Astrocyte of the hippocampus (primary cell): ENCODE measurements at regions not wholly inside any gene's neighbourhood (a gene's known extent, or its start where the extent isn't known, plus 50 kb on each side); places are given as distances from the start of the nearest gene placed in this dataset.
"Not testable (repeated sequence)": the region's sequence is repeated elsewhere in the genome, so short reads cannot be mapped to it uniquely, and the experiment has no call there.

ENCODE experiments used
- DNase-seq: peaks from one replicate; pipeline ENCODE4 v3.0.0; 2011; ENCODE audit warnings: low read depth, low spot score

DNA sequence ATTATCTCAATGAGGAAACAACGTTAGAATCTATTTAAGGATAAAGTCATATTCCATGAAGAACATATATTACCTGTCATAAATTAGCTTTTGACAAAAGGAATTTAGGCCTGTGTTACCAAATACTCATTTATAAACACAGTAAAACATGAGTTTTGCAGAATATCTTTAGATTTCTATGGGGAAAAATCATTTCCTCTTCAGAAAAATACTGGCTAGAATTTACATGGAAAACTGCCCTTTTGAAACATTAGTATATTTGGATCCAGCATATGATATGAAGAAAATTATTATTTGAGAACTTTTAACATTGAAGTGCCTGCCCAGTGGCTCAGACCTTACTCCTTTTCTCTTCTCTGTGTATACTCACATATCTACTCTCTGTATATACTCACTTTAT is 131.4 kb upstream of the NEIL3 start:
- no peak for DNase-seq

DNA sequence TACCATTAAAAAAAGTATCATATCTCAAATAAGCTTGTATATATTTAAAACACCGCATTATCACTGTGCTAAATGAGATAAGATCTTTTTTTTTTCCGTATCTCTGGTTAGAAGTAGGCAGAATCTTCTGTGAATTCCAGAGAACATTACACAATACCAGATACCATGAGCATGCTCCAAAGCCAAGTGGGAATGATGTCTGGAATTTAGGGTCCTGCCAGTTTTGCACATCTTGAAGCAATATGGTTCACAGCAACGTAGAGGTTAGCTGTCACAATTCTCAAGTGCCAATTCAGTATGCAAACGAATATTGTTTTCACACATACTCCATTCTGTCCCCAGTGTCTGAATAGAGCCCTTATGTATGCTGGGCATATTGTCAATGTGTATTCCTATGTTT is 127.5 kb upstream of the NEIL3 start:
- DNase-seq = no peak

- no peak for DNase-seq
These were observed 126.9 kb upstream of the NEIL3 start for GRCh38 chr4:177182728-177183127.

DNA sequence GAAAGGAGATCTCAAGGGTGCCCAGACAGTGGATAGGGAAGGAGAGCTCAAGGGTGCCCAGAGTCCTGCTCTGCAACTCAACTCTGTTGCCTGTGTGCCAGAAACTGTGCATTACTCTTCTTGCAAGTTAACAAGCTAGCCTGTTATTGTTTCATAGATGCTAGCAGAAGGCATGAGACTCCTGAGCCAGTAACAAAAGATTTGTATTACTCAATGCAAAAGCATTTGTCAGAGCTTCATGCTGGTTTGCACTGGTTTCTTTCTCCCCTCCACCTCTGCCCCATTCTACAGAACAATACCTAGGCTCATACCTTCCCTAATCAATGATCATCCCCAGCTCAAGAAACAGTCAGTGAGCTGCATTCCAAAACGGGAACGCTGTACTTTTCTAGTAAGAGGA is 124.5 kb upstream of the NEIL3 start:
- DNase-seq = peak; percentile 33

DNA sequence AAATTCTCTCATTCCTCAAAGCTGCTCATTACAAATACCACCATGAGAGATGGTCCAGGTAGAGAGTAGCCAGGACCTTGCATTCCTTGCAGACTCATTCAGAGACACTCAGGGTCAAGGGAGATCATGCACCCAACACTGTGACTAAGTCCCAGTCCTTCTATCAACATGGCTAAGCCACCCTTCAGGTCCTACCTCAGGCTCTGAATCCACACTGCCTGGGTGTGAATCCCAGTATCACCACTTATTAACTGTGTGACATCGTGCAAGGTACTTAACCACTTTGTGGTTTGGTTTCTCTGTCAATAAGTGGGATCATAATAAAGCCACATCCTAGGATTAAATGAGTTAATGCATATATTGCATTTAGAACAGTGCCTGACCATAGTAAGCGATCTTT is 124.1 kb upstream of the NEIL3 start:
- no peak for DNase-seq

GRCh38 chr4:177187371-177187770 is 122.3 kb upstream of the NEIL3 start:
- no peak for DNase-seq

- DNase-seq = peak; percentile 53
These were observed 118.6 kb upstream of the NEIL3 start for GRCh38 chr4:177190995-177191580.

GRCh38 chr4:177191586-177191985 is 118.1 kb upstream of the NEIL3 start:
- DNase-seq = no peak

DNA sequence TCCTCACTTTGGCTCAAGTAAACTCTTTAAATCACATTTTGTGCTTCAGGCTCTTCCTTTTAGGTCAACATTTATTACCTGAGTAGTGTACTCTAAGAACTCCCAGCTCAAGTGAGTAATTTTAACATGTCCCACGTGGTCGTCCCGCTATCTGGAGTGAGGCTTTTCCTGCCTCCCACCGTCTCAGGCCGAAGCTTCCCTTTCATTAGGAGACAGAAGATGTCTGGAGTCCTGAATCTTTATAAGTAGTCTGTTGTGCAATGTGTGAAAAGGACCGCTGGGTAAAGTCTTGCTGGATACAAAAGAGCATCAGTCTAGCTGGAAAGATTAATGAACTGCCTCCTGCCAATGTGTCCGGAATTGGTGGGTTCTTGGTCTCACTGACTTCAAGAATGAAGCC is 117.7 kb upstream of the NEIL3 start:
- no peak for DNase-seq

- DNase-seq = not testable (repeated sequence)
These were observed 116.5 kb upstream of the NEIL3 start for GRCh38 chr4:177193024-177193715.

DNA sequence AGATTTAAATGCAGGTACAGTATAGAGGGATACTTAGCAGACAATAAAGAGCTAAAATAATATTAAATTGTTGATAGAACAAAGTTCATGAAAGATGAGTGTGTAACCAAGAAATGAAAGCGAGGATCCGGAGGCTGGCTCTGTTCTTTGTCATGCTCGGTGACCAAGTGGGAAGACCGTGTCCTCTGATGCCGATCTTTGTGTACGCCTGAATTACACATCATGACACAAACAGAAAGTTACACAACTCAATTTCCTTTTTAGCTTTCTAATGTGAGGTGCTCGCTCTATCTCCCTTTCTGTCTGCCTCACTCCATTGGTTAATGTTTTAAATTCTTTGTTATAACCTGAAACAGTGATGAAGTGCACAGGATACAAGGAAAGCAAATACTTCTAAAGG is 114.8 kb upstream of the NEIL3 start:
- DNase-seq = no peak

GRCh38 chr4:177196615-177197014 is 113.1 kb upstream of the NEIL3 start:
- no peak for DNase-seq

- no peak for DNase-seq
These were observed 108.1 kb upstream of the NEIL3 start for GRCh38 chr4:177201614-177202013.

- DNase-seq = no peak
These were observed 105.5 kb upstream of the NEIL3 start for GRCh38 chr4:177204126-177204525.

- DNase-seq = no peak
These were observed 94.7 kb upstream of the NEIL3 start for GRCh38 chr4:177214935-177215334.

GRCh38 chr4:177220376-177220775 is 89.3 kb upstream of the NEIL3 start:
- peak; percentile 10 for DNase-seq

DNA sequence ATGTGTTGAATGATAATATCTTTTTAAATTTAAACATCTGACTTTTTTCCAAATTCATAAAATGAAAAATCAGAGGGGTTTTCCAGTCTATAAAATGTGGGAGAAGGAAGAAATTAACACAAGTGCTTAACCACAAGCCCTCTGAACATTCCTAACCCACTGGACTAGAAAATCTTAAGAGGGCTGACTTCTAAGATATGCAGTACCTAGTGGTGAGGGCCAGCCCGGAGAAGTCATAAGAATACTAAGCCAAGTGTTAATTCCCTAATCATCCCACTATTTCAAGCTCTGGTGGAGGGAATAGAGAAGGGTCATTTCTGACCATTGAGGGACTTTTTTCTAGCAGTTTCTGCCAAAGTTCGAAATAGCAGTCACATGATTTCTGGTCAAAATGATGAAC is 86.9 kb upstream of the NEIL3 start:
- DNase-seq = peak; percentile 85

- no peak for DNase-seq
These were observed 84.1 kb upstream of the NEIL3 start for GRCh38 chr4:177225605-177226004.

- DNase-seq = no peak
These were observed 82.0 kb upstream of the NEIL3 start for GRCh38 chr4:177227636-177228035.

DNA sequence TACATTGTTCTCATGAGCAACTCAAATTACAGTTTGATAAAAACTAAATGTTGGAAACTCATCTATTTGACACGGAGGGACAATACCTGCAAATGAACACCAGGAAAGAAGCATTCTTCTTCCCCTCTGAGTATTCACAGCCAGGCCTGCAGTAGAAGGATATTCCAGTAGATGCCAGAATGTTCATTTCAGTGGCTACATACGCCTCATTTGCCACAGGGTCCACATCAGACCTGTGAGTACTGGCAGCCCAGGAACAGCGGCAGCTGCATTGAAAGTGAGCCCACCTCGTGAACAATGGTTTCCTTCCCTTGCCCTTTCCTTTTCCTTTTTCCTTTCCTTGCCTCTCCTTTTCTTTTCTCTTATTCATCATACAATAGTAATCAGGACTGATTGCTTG is 81.1 kb upstream of the NEIL3 start:
- DNase-seq = peak; percentile 16

DNA sequence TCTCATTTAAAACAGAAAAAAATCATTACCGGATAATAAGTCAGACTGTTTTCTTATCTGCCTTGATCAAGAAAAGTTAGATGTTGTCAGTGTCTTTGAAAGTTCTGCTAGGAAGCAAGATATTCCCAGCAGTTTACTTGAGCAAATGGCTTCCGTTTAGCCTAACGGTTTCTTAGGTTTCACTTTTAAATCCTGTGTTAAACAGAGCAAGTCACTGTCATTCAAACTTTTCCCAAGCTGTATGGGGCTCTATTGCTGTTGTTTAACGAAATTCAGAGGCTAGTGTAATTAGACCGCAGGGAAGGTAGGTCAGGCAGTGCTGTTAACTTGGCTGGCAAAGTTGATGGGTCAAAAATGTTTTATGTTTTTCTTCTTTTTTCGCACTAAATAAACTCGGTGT is 80.3 kb upstream of the NEIL3 start:
- DNase-seq = peak; percentile 24

DNA sequence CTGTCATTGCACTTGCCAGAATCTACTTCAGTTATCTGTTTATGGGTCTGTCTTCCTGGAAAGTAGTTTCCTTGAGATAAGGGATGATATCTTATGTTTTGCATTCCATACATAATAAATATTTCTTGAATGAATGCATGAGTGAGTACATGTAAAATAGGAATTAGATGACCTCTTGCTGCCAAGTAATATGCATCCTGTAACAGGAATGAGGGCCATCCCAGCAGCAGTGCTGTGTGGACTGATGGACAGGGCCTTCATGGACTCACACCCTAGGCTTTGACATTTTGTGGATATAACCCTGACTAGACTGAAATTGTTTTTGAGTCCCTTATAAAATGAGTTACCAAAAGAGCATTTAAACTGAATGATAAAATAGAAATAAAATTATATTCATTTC is 77.2 kb upstream of the NEIL3 start:
- DNase-seq = no peak

DNA sequence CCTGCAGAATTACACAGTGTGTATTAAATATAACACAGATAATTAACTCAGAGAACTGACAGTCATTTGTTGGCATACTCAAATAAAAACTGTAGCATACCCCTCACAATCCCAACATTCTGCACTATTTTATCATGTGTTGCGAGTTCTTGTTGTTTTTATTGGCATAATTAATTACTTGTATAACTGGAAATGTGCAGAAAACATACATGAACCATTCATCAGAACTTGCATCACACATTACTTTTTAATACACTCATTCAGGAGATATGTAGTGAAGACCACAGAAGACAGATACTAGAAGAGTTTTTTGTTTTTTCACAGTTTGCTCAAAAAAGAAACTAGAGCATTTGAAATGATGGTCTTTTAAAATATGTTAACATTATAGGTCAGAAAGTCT is 74.6 kb upstream of the NEIL3 start:
- DNase-seq = peak; percentile 24

- no peak for DNase-seq
These were observed 72.8 kb upstream of the NEIL3 start for GRCh38 chr4:177236886-177237285.
